SHP77 (cell line): ENCODE measurements at regions not wholly inside any gene's neighbourhood (a gene's known extent, or its start where the extent isn't known, plus 50 kb on each side); places are given as distances from the start of the nearest gene placed in this dataset.
"Not testable (repeated sequence)": the region's sequence is repeated elsewhere in the genome, so short reads cannot be mapped to it uniquely, and the experiment has no call there.

Experiments used
- DNase-seq, 2 experiments: peaks; one replicate each; lab custom pipeline; 2025; lab: John Stamatoyannopoulos, UW

- DNase-seq: no peak
These were observed 71.3 kb upstream of the SLC25A36 start for GRCh38 chr3:140870351-140870750.

DNA sequence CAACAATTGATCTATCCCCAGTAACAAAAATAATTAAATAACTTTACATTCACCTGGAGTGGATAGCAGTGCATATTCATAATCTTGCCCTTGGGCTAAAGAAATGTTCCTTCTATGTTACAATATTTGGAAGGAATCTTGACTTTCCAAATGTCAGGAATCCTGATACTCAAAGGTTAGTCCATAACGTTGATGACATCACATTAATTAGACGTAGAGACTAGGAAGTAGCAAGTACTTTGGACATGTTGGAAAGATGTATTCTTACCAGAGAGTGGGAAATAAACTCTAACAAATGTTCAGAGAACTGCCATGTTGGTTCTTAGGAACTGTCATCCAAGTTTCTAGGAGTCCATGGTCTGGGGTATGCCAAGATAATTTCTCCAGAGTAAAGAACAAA, 70.6 kb upstream of the SLC25A36 start:
- no peak for DNase-seq

GRCh38 chr3:140872165-140872564, 69.5 kb upstream of the SLC25A36 start:
- DNase-seq: not testable (repeated sequence)

GRCh38 chr3:140883428-140884040, 58.1 kb upstream of the SLC25A36 start:
- no peak for DNase-seq

DNA sequence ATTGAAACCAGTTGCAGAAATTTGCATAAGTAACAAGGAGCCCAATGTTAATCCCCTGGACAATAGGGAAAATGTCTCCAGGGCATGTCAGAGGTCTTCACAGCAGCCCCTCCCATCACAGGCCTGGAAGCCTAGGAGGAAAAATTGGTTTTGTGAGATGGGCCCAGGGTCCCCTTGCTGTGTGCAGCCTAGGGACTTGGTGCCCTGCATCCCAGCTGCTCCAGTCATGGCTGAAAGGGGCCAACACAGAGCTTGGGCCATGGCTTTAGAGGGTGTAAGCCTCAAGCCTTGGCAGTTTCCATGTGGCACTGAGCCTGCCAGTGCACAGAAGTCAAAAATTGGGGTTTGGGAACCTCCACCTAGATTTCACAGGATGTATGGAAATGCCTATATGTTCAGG, 55.9 kb upstream of the SLC25A36 start:
- not testable (repeated sequence) for DNase-seq
